Erythroblast (primary cell): ENCODE measurements at regions not wholly inside any gene's neighbourhood (a gene's known extent, or its start where the extent isn't known, plus 50 kb on each side); places are given as distances from the start of the nearest gene placed in this dataset.

Experiments used
- GATA1 ChIP-seq: IDR thresholded peaks from 2 replicates; pipeline ENCODE4 v1.6.1; 2011; ENCODE audit warnings: low read depth, mild to moderate bottlenecking, control low read depth, low read length, moderate library complexity
- POLR2A ChIP-seq: IDR thresholded peaks from 2 replicates; pipeline ENCODE4 v1.6.1; 2011; ENCODE audit warnings: mild to moderate bottlenecking, low read length

- TF ChIP-seq POLR2A (no peak), GATA1 (no peak)
These were observed 89.1 kb upstream of the SLC25A33 start for GRCh38 chr1:9449976-9450696.
